ENCODE measurements at regions not wholly inside any gene's neighbourhood (a gene's known extent, or its start where the extent isn't known, plus 50 kb on each side); places are given as distances from the start of the nearest gene placed in this dataset.
"Not testable (repeated sequence)": the region's sequence is repeated elsewhere in the genome, so short reads cannot be mapped to it uniquely, and the experiment has no call there.

- peak; percentile 2 for DNase-seq (ENCODE audit: low spot score)
Observed at GRCh38 chr13:74574964-74575728, 440.9 kb upstream of the KLF12 start.

GRCh38 chr13:74573654-74574053 lies 439.4 kb upstream of the KLF12 start:
- no peak for DNase-seq (ENCODE audit: low spot score)

GRCh38 chr13:74571811-74572210 lies 437.6 kb upstream of the KLF12 start:
- no peak for DNase-seq (ENCODE audit: low spot score)

GRCh38 chr13:74570834-74571233 lies 436.6 kb upstream of the KLF12 start:
- no peak for DNase-seq (ENCODE audit: low spot score)

DNA sequence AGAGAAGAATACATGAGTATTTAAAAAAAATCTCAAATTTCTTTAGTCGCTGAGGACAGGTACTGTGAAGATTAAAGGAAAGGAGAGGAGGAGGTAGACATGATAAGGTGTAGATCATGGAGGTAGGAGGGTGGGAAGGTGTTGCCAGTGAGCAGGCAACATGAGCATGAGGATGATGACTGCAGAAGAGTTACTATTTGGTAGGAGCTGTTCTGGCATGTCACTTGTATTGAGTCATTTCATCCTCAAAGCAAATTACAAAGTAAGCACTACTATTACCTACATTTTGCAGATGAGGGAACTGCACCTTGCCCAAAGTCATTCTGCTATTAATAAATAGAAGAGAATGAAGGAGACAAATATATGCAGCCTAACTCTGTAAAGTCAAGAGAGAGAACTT lies 435.8 kb upstream of the KLF12 start:
- no peak for DNase-seq (ENCODE audit: low spot score)

- DNase-seq (ENCODE audit: low spot score) = no peak
Observed at GRCh38 chr13:74569251-74569650, 435.0 kb upstream of the KLF12 start.

DNA sequence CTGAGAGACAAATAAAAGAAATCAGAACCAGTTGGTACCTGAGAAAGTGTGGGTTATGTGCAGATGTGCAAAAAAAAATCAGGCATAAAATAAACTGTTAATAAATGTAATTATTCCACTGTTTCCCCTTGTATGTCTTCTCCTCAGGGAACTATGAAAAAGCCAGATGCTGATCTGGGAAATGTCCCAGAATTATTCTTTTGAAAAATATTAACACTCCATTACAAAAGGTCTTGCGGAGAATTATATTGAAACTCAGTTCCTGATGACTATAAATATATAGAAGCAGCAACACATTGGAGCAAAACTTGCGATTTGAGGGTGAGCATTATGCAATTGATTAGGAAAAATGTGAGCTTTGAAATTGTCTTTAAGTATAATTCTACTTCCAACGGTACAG lies 433.3 kb upstream of the KLF12 start:
- no peak for DNase-seq (ENCODE audit: low spot score)

DNA sequence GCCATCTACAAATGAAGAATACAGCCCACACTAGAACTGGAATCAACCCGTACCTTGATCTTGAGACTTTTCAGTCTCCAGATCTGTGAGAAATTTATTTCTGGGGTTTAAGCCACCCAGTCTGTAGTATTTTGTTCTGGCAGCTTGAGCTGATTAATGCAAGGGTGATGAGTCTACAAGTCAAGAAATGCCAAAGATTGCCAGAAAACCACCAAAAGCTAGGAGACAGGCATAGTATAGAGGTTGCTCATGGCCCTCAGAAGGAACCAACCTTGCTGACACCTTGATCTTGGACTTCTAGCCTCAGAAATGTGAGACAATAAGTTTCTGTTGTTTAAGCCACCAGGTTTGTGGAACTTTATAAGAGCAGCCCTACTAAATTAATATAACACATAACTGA lies 428.2 kb upstream of the KLF12 start:
- DNase-seq (ENCODE audit: low spot score) = peak; percentile 11

GRCh38 chr13:74561155-74561554 lies 427.0 kb upstream of the KLF12 start:
- no peak for DNase-seq (ENCODE audit: low spot score)

DNA sequence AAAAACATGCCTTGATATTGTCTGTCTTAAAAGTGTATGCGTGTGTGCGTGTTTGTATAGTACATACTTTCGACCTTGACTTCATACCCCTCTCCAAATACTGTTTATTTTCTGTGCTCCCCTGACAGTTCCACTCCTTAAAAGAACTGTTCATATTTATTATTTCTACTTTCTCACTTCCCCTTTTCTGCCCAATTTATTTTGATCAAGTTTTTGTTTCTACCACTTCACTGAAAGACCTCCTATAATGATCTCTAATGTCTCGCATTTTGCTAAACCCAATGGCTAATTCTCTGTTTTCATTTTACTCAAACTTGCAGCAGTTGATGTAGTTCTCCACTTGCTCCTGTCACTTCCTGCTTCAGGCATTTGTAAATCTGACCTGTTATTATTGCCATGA lies 426.1 kb upstream of the KLF12 start:
- no peak for DNase-seq (ENCODE audit: low spot score)

DNA sequence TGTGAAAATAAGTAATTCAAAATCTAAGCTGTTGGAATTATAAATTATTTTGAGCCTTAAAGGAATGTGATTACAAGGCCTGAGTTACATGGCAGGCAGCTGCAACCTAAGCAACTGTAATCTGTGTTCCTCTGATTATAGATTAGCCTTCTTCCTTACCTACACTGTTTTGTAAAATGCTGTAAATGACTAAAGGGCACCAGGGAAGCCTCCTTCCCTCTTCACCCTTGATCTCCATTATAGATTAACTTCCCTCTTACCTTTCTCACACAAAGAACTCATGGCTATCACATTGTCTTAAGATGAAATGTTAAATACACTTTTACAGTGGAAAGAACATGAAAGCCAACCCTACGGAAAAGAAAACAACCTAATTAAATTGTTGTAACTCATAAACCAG lies 423.7 kb upstream of the KLF12 start:
- no peak for DNase-seq (ENCODE audit: low spot score)

GRCh38 chr13:74555651-74556420 lies 421.6 kb upstream of the KLF12 start:
- peak; percentile 3 for DNase-seq (ENCODE audit: low spot score)

GRCh38 chr13:74555276-74555625 lies 421.0 kb upstream of the KLF12 start:
- DNase-seq (ENCODE audit: low spot score) = no peak

- no peak for DNase-seq (ENCODE audit: low spot score)
Observed at GRCh38 chr13:74554569-74555275, 420.5 kb upstream of the KLF12 start.

DNA sequence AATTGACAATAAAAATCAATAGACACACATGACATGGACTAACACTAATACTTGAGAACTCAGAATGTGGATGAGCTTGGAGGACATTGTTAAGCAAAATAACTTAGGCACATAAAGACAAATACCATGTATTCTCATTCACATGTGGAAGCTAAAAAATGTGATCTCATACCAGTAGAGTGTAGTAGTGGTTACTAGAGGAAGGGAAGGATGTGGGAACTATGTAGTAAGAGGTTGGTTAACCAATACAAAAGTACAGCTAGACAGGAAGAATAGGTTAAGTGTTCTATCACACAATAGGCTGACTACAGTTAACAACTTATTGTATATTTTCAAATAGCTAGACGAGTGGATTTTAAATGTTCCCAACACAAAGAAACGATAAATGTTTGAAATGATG lies 415.8 kb upstream of the KLF12 start:
- no peak for DNase-seq (ENCODE audit: low spot score)

DNA sequence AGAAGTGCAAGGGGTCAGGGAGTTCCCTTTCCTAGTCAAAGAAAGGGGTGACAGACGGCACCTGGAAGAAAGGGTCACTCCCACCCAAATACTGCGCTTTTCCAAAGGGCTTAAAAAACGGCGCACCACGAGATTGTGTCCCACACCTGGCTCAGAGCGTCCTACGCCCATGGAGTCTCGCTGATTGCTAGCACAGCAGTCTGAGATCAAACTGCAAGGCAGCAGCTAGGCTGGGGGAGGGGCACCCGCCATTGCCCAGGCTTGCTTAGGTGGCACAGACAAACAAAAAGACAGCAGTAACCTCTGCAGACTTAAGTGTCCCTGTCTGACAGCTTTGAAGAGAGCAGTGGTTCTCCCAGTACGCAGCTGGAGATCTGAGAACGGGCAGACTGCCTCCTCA lies 402.4 kb upstream of the KLF12 start:
- DNase-seq (ENCODE audit: low spot score) = not testable (repeated sequence)

DNA sequence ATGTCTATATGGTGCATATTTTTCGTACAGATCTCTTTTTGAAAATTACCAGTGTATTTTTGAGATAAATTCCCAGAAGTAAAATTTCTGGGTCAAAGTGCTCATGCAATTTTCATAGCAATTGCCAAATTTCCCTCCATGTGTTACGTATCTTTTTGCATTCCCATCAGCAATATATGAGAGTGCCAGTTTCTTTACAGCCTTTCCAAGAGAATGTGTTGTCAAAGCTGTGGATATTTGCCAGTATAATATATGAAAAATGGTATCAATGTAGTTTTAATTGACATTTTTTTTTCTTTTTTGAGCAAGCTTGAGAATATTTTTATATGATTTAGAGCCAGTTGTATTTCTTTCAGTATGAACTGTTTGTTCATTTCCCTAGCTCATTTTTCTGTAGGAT lies 399.0 kb upstream of the KLF12 start:
- DNase-seq (ENCODE audit: low spot score) = no peak

GRCh38 chr13:74530011-74530410 lies 395.8 kb upstream of the KLF12 start:
- no peak for DNase-seq (ENCODE audit: low spot score)

DNA sequence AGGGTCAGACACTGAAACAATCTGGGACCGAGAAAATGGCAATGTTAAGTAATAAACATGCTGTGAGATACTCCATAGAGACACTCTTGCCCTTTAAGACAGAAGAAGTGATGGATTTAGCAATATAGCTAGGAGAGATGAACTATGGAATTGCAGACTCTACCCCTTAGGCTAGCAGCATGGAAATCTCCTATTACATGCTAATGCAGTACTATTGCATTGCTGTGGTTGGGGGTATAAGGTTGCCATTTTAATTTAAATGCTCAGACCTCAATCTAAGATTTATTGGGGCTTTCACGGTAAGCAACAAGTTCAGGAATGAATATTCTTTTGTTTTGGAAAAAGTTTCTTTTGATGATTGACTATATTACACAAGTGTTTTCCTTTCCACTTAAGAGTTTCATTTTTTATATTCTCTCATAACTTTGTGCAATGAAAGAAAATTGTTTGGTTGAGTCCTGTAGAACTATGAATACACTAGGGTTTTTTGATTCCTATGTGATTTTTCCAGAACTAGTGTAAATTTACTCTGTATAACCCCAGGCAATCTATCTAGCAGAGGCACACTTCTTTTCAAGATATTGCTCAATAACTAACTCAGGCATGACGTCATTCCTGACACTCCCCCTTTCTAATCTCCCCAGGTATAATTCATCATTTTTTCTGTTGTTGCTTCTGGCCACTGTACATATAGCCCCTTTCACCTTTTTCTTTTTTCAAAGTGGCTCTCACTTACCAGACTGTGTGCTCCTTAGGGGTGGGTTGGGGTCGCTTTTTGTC lies 394.7 kb upstream of the KLF12 start:
- no peak for DNase-seq (ENCODE audit: low spot score)

DNA sequence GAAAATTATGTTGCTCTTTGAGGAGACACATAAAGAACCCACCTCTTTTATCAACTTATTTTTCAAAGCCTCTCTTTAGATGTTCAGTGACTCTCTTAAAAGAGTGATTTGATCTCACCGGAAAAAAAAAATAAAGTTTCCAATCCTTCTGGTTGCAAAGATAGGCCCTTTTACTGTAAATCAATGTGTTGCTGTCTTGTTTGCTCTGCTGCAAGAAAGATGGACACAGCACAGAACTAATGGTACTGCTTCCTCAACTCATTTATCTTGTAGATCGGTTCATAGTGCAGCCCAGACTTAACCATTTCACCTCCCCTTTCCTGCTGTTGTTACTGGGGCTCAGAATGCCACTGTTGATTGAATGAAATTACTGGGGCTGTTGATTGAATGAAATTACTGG lies 388.9 kb upstream of the KLF12 start:
- no peak for DNase-seq (ENCODE audit: low spot score)

DNA sequence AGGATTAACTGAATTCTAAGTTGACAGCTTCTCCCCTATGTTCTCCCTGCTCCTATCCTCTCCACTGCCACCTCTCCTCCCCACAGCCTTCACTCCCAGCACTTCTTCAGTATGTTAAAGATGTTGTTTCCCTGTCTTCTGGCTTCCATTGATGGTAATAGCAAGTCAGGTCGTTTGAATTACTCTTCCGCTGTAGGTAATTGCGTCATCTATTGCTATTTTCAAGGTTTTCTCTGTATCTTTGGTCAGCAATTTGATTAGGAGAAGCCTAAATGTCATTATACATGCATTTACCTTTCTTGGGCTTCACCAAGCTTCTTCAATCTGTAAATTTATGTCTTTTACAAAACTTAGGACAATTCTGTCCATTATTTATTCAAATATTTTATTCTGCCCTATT lies 377.3 kb upstream of the KLF12 start:
- no peak for DNase-seq (ENCODE audit: low spot score)

DNA sequence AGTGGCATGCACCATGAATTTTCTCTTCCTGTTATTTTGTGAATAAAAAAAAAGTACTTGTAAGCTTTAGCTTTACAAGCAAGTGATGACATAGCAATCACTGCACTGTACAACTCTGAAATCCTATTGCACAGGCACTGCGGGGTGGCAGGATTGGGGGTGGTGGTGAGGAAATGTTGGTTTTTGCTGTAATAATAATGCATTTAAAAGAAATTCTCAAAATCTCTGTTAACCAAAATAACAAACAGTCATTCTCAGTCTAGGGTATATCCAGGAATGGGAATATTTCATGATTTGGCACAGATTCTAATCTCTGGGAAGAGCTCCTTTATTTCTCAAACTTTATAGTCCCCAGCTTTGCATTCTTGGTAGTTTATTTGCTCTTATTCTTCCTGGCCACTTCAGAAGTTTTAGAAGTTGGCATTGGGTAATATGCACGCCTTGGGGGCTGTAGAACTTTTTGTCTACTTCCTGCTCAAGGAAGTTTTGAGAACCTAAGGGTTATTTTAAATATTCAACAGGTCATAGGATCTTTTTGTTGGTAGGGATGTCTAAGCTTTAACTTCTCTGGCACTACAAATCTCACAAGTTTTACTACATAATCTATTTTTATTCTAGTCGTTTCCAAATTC lies 353.0 kb upstream of the KLF12 start:
- no peak for DNase-seq (ENCODE audit: low spot score)
